ENCODE measurements at regions not wholly inside any gene's neighbourhood (a gene's known extent, or its start where the extent isn't known, plus 50 kb on each side); places are given as distances from the start of the nearest gene placed in this dataset.

GRCh38 chr4:124564121-124564520 is 148.4 kb downstream of the ANKRD50 start:
- Histone ChIP-seq H3K9ac (ENCODE audit: low read depth in 1 of 3, low read length in 3 of 3) (no peak overlapping the region), H3K9me3 (ENCODE audit: control insufficient read depth in 3 of 3, low read length in 3 of 3) (no peaks in the 10 kb centered on the region), H3K27me3 (ENCODE audit: control insufficient read depth in 3 of 3, insufficient read depth in 3 of 3, low read length in 3 of 3) (no peaks in the 10 kb centered on the region), H3K4me3 (ENCODE audit: low read length in 3 of 3) (no peak overlapping the region), H3K27ac (ENCODE audit: low read depth, low read length) (no peak overlapping the region), H3K36me3 (ENCODE audit: control insufficient read depth in 3 of 3, insufficient read depth in 3 of 3, low read length in 3 of 3) (no peaks in the 10 kb centered on the region), H3K4me1 (ENCODE audit: control insufficient read depth in 3 of 3, insufficient read depth in 3 of 3, low read length in 3 of 3) (no peaks in the 10 kb centered on the region)

GRCh38 chr4:124565371-124565770 is 147.2 kb downstream of the ANKRD50 start:
- Histone ChIP-seq H3K27me3 (ENCODE audit: control insufficient read depth in 3 of 3, insufficient read depth in 3 of 3, low read length in 3 of 3) (no peaks in the 10 kb centered on the region), H3K4me1 (ENCODE audit: control insufficient read depth in 3 of 3, insufficient read depth in 3 of 3, low read length in 3 of 3) (no peaks in the 10 kb centered on the region), H3K9me3 (ENCODE audit: control insufficient read depth in 3 of 3, low read length in 3 of 3) (no peaks in the 10 kb centered on the region), H3K36me3 (ENCODE audit: control insufficient read depth in 3 of 3, insufficient read depth in 3 of 3, low read length in 3 of 3) (no peaks in the 10 kb centered on the region), H3K27ac (ENCODE audit: low read depth, low read length) (no peak overlapping the region), H3K9ac (ENCODE audit: low read depth in 1 of 3, low read length in 3 of 3) (no peak overlapping the region), H3K4me3 (ENCODE audit: low read length in 3 of 3) (no peak overlapping the region)

- Histone ChIP-seq H3K9me3 (ENCODE audit: control insufficient read depth in 3 of 3, low read length in 3 of 3) (no peaks in the 10 kb centered on the region), H3K4me1 (ENCODE audit: control insufficient read depth in 3 of 3, insufficient read depth in 3 of 3, low read length in 3 of 3) (no peaks in the 10 kb centered on the region), H3K9ac (ENCODE audit: low read depth in 1 of 3, low read length in 3 of 3) (no peak overlapping the region), H3K27ac (ENCODE audit: low read depth, low read length) (no peak overlapping the region), H3K36me3 (ENCODE audit: control insufficient read depth in 3 of 3, insufficient read depth in 3 of 3, low read length in 3 of 3) (no peaks in the 10 kb centered on the region), H3K27me3 (ENCODE audit: control insufficient read depth in 3 of 3, insufficient read depth in 3 of 3, low read length in 3 of 3) (no peaks in the 10 kb centered on the region), H3K4me3 (ENCODE audit: low read length in 3 of 3) (no peak overlapping the region)
Measured at GRCh38 chr4:124566030-124566429, 146.5 kb downstream of the ANKRD50 start.

GRCh38 chr4:124573056-124573455 is 139.5 kb downstream of the ANKRD50 start:
- H3K27ac ChIP-seq (ENCODE audit: low read depth, low read length): no peak overlapping the region
- H3K9me3 ChIP-seq (ENCODE audit: control insufficient read depth in 3 of 3, low read length in 3 of 3): peaks cover 0 to 2% (median 0%) of the 10 kb centered on the region in 3 donors
- H3K36me3 ChIP-seq (ENCODE audit: control insufficient read depth in 3 of 3, insufficient read depth in 3 of 3, low read length in 3 of 3): no peaks in the 10 kb centered on the region
- no peak overlapping the region for H3K4me3 ChIP-seq (ENCODE audit: low read length in 3 of 3)
- H3K9ac ChIP-seq (ENCODE audit: low read depth in 1 of 3, low read length in 3 of 3): no peak overlapping the region
- no peaks in the 10 kb centered on the region for H3K4me1 ChIP-seq (ENCODE audit: control insufficient read depth in 3 of 3, insufficient read depth in 3 of 3, low read length in 3 of 3)
- H3K27me3 ChIP-seq (ENCODE audit: control insufficient read depth in 3 of 3, insufficient read depth in 3 of 3, low read length in 3 of 3): no peaks in the 10 kb centered on the region

- H3K27me3 ChIP-seq (ENCODE audit: control insufficient read depth in 3 of 3, insufficient read depth in 3 of 3, low read length in 3 of 3): no peaks in the 10 kb centered on the region
- no peak overlapping the region for H3K9ac ChIP-seq (ENCODE audit: low read depth in 1 of 3, low read length in 3 of 3)
- H3K4me1 ChIP-seq (ENCODE audit: control insufficient read depth in 3 of 3, insufficient read depth in 3 of 3, low read length in 3 of 3): no peaks in the 10 kb centered on the region
- no peak overlapping the region for H3K27ac ChIP-seq (ENCODE audit: low read depth, low read length)
- no peaks in the 10 kb centered on the region for H3K36me3 ChIP-seq (ENCODE audit: control insufficient read depth in 3 of 3, insufficient read depth in 3 of 3, low read length in 3 of 3)
- peaks cover 0 to 3% (median 0%) of the 10 kb centered on the region in 3 donors for H3K9me3 ChIP-seq (ENCODE audit: control insufficient read depth in 3 of 3, low read length in 3 of 3)
- H3K4me3 ChIP-seq (ENCODE audit: low read length in 3 of 3): no peak overlapping the region
Measured at GRCh38 chr4:124579896-124580295, 132.6 kb downstream of the ANKRD50 start.

GRCh38 chr4:124583797-124584196 is 128.7 kb downstream of the ANKRD50 start:
- H3K27me3 ChIP-seq (ENCODE audit: control insufficient read depth in 3 of 3, insufficient read depth in 3 of 3, low read length in 3 of 3): no peaks in the 10 kb centered on the region
- H3K36me3 ChIP-seq (ENCODE audit: control insufficient read depth in 3 of 3, insufficient read depth in 3 of 3, low read length in 3 of 3): no peaks in the 10 kb centered on the region
- H3K9me3 ChIP-seq (ENCODE audit: control insufficient read depth in 3 of 3, low read length in 3 of 3): peaks cover 0 to 2% (median 0%) of the 10 kb centered on the region in 3 donors
- no peak overlapping the region for H3K9ac ChIP-seq (ENCODE audit: low read depth in 1 of 3, low read length in 3 of 3)
- no peak overlapping the region for H3K4me3 ChIP-seq (ENCODE audit: low read length in 3 of 3)
- H3K27ac ChIP-seq (ENCODE audit: low read depth, low read length): no peak overlapping the region
- H3K4me1 ChIP-seq (ENCODE audit: control insufficient read depth in 3 of 3, insufficient read depth in 3 of 3, low read length in 3 of 3): no peaks in the 10 kb centered on the region

GRCh38 chr4:124589786-124590185 is 122.7 kb downstream of the ANKRD50 start:
- Histone ChIP-seq H3K27ac (ENCODE audit: low read depth, low read length) (no peak overlapping the region), H3K9me3 (ENCODE audit: control insufficient read depth in 3 of 3, low read length in 3 of 3) (peaks cover 0 to 2% (median 0%) of the 10 kb centered on the region in 3 donors), H3K4me3 (ENCODE audit: low read length in 3 of 3) (no peak overlapping the region), H3K27me3 (ENCODE audit: control insufficient read depth in 3 of 3, insufficient read depth in 3 of 3, low read length in 3 of 3) (no peaks in the 10 kb centered on the region), H3K36me3 (ENCODE audit: control insufficient read depth in 3 of 3, insufficient read depth in 3 of 3, low read length in 3 of 3) (no peaks in the 10 kb centered on the region), H3K9ac (ENCODE audit: low read depth in 1 of 3, low read length in 3 of 3) (no peak overlapping the region), H3K4me1 (ENCODE audit: control insufficient read depth in 3 of 3, insufficient read depth in 3 of 3, low read length in 3 of 3) (no peaks in the 10 kb centered on the region)

GRCh38 chr4:124590480-124590879 is 122.1 kb downstream of the ANKRD50 start:
- Histone ChIP-seq H3K9ac (ENCODE audit: low read depth in 1 of 3, low read length in 3 of 3) (no peak overlapping the region), H3K36me3 (ENCODE audit: control insufficient read depth in 3 of 3, insufficient read depth in 3 of 3, low read length in 3 of 3) (no peaks in the 10 kb centered on the region), H3K27me3 (ENCODE audit: control insufficient read depth in 3 of 3, insufficient read depth in 3 of 3, low read length in 3 of 3) (no peaks in the 10 kb centered on the region), H3K27ac (ENCODE audit: low read depth, low read length) (no peak overlapping the region), H3K4me1 (ENCODE audit: control insufficient read depth in 3 of 3, insufficient read depth in 3 of 3, low read length in 3 of 3) (no peaks in the 10 kb centered on the region), H3K4me3 (ENCODE audit: low read length in 3 of 3) (no peak overlapping the region), H3K9me3 (ENCODE audit: control insufficient read depth in 3 of 3, low read length in 3 of 3) (peaks cover 0 to 2% (median 0%) of the 10 kb centered on the region in 3 donors)

GRCh38 chr4:124591637-124592036 is 120.9 kb downstream of the ANKRD50 start:
- Histone ChIP-seq H3K9ac (ENCODE audit: low read depth in 1 of 3, low read length in 3 of 3) (no peak overlapping the region), H3K36me3 (ENCODE audit: control insufficient read depth in 3 of 3, insufficient read depth in 3 of 3, low read length in 3 of 3) (no peaks in the 10 kb centered on the region), H3K9me3 (ENCODE audit: control insufficient read depth in 3 of 3, low read length in 3 of 3) (peaks cover 0 to 2% (median 0%) of the 10 kb centered on the region in 3 donors), H3K27me3 (ENCODE audit: control insufficient read depth in 3 of 3, insufficient read depth in 3 of 3, low read length in 3 of 3) (no peaks in the 10 kb centered on the region), H3K4me3 (ENCODE audit: low read length in 3 of 3) (no peak overlapping the region), H3K27ac (ENCODE audit: low read depth, low read length) (no peak overlapping the region), H3K4me1 (ENCODE audit: control insufficient read depth in 3 of 3, insufficient read depth in 3 of 3, low read length in 3 of 3) (no peaks in the 10 kb centered on the region)

- no peak overlapping the region for H3K9ac ChIP-seq (ENCODE audit: low read depth in 1 of 3, low read length in 3 of 3)
- no peaks in the 10 kb centered on the region for H3K9me3 ChIP-seq (ENCODE audit: control insufficient read depth in 3 of 3, low read length in 3 of 3)
- no peaks in the 10 kb centered on the region for H3K27me3 ChIP-seq (ENCODE audit: control insufficient read depth in 3 of 3, insufficient read depth in 3 of 3, low read length in 3 of 3)
- H3K4me1 ChIP-seq (ENCODE audit: control insufficient read depth in 3 of 3, insufficient read depth in 3 of 3, low read length in 3 of 3): no peaks in the 10 kb centered on the region
- no peak overlapping the region for H3K27ac ChIP-seq (ENCODE audit: low read depth, low read length)
- no peak overlapping the region for H3K4me3 ChIP-seq (ENCODE audit: low read length in 3 of 3)
- H3K36me3 ChIP-seq (ENCODE audit: control insufficient read depth in 3 of 3, insufficient read depth in 3 of 3, low read length in 3 of 3): no peaks in the 10 kb centered on the region
Measured at GRCh38 chr4:124593494-124593893, 119.0 kb downstream of the ANKRD50 start.

- Histone ChIP-seq H3K27me3 (ENCODE audit: control insufficient read depth in 3 of 3, insufficient read depth in 3 of 3, low read length in 3 of 3) (no peaks in the 10 kb centered on the region), H3K4me1 (ENCODE audit: control insufficient read depth in 3 of 3, insufficient read depth in 3 of 3, low read length in 3 of 3) (no peaks in the 10 kb centered on the region), H3K27ac (ENCODE audit: low read depth, low read length) (no peak overlapping the region), H3K9me3 (ENCODE audit: control insufficient read depth in 3 of 3, low read length in 3 of 3) (no peaks in the 10 kb centered on the region), H3K4me3 (ENCODE audit: low read length in 3 of 3) (no peak overlapping the region), H3K9ac (ENCODE audit: low read depth in 1 of 3, low read length in 3 of 3) (no peak overlapping the region), H3K36me3 (ENCODE audit: control insufficient read depth in 3 of 3, insufficient read depth in 3 of 3, low read length in 3 of 3) (no peaks in the 10 kb centered on the region)
Measured at GRCh38 chr4:124594945-124595344, 117.6 kb downstream of the ANKRD50 start.

All from skeletal muscle tissue (tissue), 3 donors.